ENCODE measurements at regions not wholly inside any gene's neighbourhood (a gene's known extent, or its start where the extent isn't known, plus 50 kb on each side); places are given as distances from the start of the nearest gene placed in this dataset.
"Not testable (repeated sequence)": the region's sequence is repeated elsewhere in the genome, so short reads cannot be mapped to it uniquely, and the experiment has no call there.

GRCh38 chr12:126960709-126961108 is 1306.3 kb upstream of the TMEM132C start:
- TF ChIP-seq MAX (IDR thresholded peaks at IDR 0.05; ENCODE audit: low read depth, low read length) = no peak
- no peak for TF ChIP-seq POLR2A (IDR thresholded peaks at IDR 0.05; ENCODE audit: extremely low read depth, insufficient read length)
- no peak for TF ChIP-seq CTCF (IDR thresholded peaks at IDR 0.05; ENCODE audit: low read depth, low read length)
- TF ChIP-seq MYC (IDR thresholded peaks at IDR 0.05; ENCODE audit: low read depth, low read length) = no peak
- no peak overlapping the region for H3K4me3 ChIP-seq (ENCODE audit: low read depth, low read length)
- no peak for DNase-seq (ENCODE audit: low read depth)

- DNase-seq (ENCODE audit: low read depth) = no peak
- TF ChIP-seq MAX (IDR thresholded peaks at IDR 0.05; ENCODE audit: low read depth, low read length) (no peak), MYC (IDR thresholded peaks at IDR 0.05; ENCODE audit: low read depth, low read length) (no peak), CTCF (IDR thresholded peaks at IDR 0.05; ENCODE audit: low read depth, low read length) (no peak), POLR2A (IDR thresholded peaks at IDR 0.05; ENCODE audit: extremely low read depth, insufficient read length) (no peak)
- H3K4me3 ChIP-seq (ENCODE audit: low read depth, low read length) = no peak overlapping the region
Observed at GRCh38 chr12:126963825-126964224, 1303.1 kb upstream of the TMEM132C start.

- DNase-seq (ENCODE audit: low read depth) = no peak
- TF ChIP-seq POLR2A (IDR thresholded peaks at IDR 0.05; ENCODE audit: extremely low read depth, insufficient read length) (no peak), MAX (IDR thresholded peaks at IDR 0.05; ENCODE audit: low read depth, low read length) (no peak), CTCF (IDR thresholded peaks at IDR 0.05; ENCODE audit: low read depth, low read length) (no peak), MYC (IDR thresholded peaks at IDR 0.05; ENCODE audit: low read depth, low read length) (no peak)
- no peak overlapping the region for H3K4me3 ChIP-seq (ENCODE audit: low read depth, low read length)
Observed at GRCh38 chr12:126966498-126966897, 1300.5 kb upstream of the TMEM132C start.

GRCh38 chr12:126967152-126967551 is 1299.8 kb upstream of the TMEM132C start:
- DNase-seq (ENCODE audit: low read depth) = no peak
- TF ChIP-seq MYC (IDR thresholded peaks at IDR 0.05; ENCODE audit: low read depth, low read length) = no peak
- no peak for TF ChIP-seq CTCF (IDR thresholded peaks at IDR 0.05; ENCODE audit: low read depth, low read length)
- no peak for TF ChIP-seq MAX (IDR thresholded peaks at IDR 0.05; ENCODE audit: low read depth, low read length)
- no peak for TF ChIP-seq POLR2A (IDR thresholded peaks at IDR 0.05; ENCODE audit: extremely low read depth, insufficient read length)
- H3K4me3 ChIP-seq (ENCODE audit: low read depth, low read length) = no peak overlapping the region

GRCh38 chr12:126974779-126975178 is 1292.2 kb upstream of the TMEM132C start:
- no peak overlapping the region for H3K4me3 ChIP-seq (ENCODE audit: low read depth, low read length)
- TF ChIP-seq CTCF (IDR thresholded peaks at IDR 0.05; ENCODE audit: low read depth, low read length) (peak; percentile 2), MYC (IDR thresholded peaks at IDR 0.05; ENCODE audit: low read depth, low read length) (no peak), MAX (IDR thresholded peaks at IDR 0.05; ENCODE audit: low read depth, low read length) (no peak), POLR2A (IDR thresholded peaks at IDR 0.05; ENCODE audit: extremely low read depth, insufficient read length) (no peak)
- DNase-seq (ENCODE audit: low read depth) = peak; percentile 8

- no peak overlapping the region for H3K4me3 ChIP-seq (ENCODE audit: low read depth, low read length)
- DNase-seq (ENCODE audit: low read depth) = no peak
- no peak for TF ChIP-seq POLR2A (IDR thresholded peaks at IDR 0.05; ENCODE audit: extremely low read depth, insufficient read length)
- TF ChIP-seq CTCF (IDR thresholded peaks at IDR 0.05; ENCODE audit: low read depth, low read length) = no peak
- TF ChIP-seq MYC (IDR thresholded peaks at IDR 0.05; ENCODE audit: low read depth, low read length) = no peak
- TF ChIP-seq MAX (IDR thresholded peaks at IDR 0.05; ENCODE audit: low read depth, low read length) = no peak
Observed at GRCh38 chr12:126976579-126976978, 1290.4 kb upstream of the TMEM132C start.

- DNase-seq (ENCODE audit: low read depth); H3K4me3 ChIP-seq (ENCODE audit: low read depth, low read length): not testable (repeated sequence)
Observed at GRCh38 chr12:126979564-126979963, 1287.4 kb upstream of the TMEM132C start.
